HG02981 (cell line): ENCODE measurements at regions not wholly inside any gene's neighbourhood (a gene's known extent, or its start where the extent isn't known, plus 50 kb on each side); places are given as distances from the start of the nearest gene placed in this dataset.
"Not testable (repeated sequence)": the region's sequence is repeated elsewhere in the genome, so short reads cannot be mapped to it uniquely, and the experiment has no call there.

Source experiments
- ATAC-seq: cut with Tn5 transposase; IDR thresholded peaks from one replicate; pipeline ENCODE4 v1.9.1; 2021; ENCODE audit warnings: mild to moderate bottlenecking, moderate library complexity; ENCODE audit not compliant: unreplicated experiment

- not testable (repeated sequence) for ATAC-seq
These were observed 1361.4 kb downstream of the NCAM2 start for GRCh38 chr21:22359599-22359998.

- no peak for ATAC-seq
These were observed 1365.3 kb downstream of the NCAM2 start for GRCh38 chr21:22363504-22363903.

GRCh38 chr21:22364163-22364562 lies 1366.0 kb downstream of the NCAM2 start:
- no peak for ATAC-seq

GRCh38 chr21:22374218-22374969 lies 1376.2 kb downstream of the NCAM2 start:
- ATAC-seq: no peak

DNA sequence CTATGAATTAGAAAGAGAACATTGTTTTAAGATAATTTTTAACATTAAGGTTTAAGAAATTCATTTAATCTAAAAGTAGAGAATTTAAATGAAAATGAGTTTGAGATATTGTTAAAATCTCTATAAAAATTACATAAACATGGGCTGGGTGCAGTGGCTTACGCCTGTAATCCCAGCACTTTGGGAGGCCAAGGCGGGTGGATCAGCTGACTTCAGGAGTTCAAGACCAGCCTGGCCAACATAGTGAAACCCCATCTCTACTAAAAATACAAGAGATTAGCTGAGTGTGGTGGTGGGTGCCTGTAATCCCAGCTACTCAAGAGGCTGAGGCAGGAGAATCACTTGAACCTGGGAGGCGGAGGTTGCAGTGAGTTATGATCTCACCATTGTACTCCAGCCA lies 1379.6 kb downstream of the NCAM2 start:
- ATAC-seq: not testable (repeated sequence)

GRCh38 chr21:22393324-22393723 lies 1395.1 kb downstream of the NCAM2 start:
- ATAC-seq: no peak

DNA sequence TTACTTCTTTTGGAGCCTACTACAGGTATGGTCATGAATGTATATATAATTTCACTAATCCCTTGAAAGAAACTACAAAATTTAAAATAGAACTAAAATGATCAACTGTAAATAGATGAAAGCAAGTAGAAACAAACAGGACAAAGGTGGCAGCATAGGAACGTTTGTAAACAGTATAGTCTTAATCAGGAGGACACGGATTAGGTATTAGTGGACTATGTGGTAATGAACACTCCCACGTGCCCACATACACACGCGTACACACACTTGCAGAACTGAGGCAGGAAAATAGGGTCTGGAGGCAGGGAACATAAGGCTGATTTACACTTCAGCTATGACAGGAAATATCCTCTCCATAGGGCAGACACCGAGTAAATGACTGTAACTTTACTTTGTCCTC lies 1397.8 kb downstream of the NCAM2 start:
- no peak for ATAC-seq

DNA sequence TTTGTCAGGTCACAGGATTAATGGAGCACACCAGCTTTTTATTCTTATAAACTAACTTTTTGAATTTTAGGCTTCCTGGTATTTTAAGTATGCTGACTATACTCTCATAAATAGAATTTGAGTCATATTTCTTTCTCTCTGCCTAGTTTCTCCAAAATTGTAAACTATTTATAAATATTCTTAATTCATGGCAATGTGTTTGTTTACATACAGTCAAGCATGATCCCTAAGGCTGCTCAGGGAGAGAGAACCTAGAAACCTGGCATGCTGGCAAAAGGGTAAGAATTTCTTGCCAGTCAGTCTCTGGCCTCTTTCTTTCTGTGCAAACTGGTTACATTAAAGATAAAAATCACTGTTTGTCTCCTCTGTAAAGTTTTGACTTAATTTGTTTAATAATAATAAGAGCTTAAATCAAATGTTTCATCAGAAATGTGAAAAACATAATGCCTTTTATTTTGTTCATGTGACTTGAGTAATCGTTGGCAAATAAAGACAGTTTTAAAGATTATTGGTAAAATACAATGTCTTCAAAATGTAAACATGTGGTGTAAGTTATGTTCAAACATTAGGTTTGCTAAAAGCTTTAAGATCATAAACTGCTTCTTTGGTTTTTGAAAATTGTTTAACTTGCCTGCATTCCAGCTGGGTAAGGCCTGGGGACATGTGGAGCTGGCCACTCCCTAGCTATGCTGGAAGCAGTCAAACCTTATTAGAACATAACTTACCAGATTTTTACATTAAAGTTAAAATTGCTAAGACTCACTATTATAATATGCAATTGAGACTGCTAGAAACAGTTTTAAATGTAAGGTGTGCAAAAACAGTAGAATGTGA lies 1401.7 kb downstream of the NCAM2 start:
- no peak for ATAC-seq

- no peak for ATAC-seq
These were observed 1411.4 kb downstream of the NCAM2 start for GRCh38 chr21:22409571-22409970.

- no peak for ATAC-seq
These were observed 1418.3 kb downstream of the NCAM2 start for GRCh38 chr21:22416555-22416954.

GRCh38 chr21:22421416-22422180 lies 1423.4 kb downstream of the NCAM2 start:
- ATAC-seq: no peak

GRCh38 chr21:22438428-22439086 lies 1440.3 kb downstream of the NCAM2 start:
- ATAC-seq: no peak

GRCh38 chr21:22444990-22445389 lies 1446.8 kb downstream of the NCAM2 start:
- ATAC-seq: no peak

DNA sequence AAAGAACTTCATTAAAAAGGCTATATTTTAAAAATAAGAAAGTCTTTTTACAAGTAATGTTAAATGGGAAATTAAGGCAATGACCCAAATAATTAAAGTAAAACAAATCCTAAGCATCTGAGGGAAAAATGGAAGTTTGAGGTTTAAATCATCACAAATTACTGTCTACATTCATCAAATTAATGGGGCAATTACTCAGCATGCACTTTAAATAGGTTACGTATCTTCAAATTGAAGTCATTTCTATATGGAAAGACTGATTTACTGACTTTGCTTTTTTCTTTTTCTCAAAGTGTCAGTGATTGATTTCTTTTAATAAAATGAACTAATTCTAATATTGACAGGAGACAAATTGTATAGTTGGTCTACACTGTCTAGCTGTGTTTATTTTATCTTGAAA lies 1452.3 kb downstream of the NCAM2 start:
- ATAC-seq: no peak

DNA sequence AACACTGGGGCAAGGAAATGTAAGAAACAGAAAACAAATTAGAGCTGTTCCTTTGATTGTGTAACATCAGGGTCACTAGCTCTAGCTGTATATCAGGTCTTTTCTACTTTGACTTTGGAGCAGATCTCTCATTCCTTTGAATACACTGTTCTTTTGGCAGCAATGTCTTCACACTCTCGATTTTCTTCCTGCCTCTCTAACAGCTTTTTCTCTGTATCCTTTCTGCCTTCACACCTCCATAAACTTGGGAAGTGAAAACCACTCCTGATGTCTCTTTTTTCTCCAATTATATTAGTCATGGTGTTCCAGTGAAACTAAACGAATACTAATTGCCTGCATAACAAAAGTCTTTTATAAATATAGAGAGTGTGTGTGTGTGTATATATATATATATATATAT lies 1458.0 kb downstream of the NCAM2 start:
- ATAC-seq: no peak

GRCh38 chr21:22468893-22469292 lies 1470.7 kb downstream of the NCAM2 start:
- ATAC-seq: no peak

DNA sequence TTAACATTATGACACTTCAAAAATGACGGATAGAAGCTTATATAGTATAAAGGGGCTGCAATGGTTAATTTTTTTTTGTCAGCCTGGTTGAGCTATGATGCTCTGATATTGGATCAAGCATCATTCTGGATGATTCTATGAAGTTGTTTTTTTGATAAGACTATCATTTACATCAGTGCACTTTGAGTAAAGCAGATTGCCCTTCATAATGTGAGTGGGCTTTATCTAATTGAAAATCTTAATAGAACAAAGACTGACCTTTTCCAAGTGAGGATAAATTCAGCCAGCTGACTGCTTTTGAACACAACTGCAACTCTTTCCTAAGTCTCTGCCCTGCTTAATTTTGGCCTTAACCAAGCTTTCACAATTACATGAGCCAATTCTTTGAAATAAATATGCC lies 1476.2 kb downstream of the NCAM2 start:
- no peak for ATAC-seq

GRCh38 chr21:22476214-22476613 lies 1478.0 kb downstream of the NCAM2 start:
- no peak for ATAC-seq

- ATAC-seq: no peak
These were observed 1478.8 kb downstream of the NCAM2 start for GRCh38 chr21:22476726-22477646.

DNA sequence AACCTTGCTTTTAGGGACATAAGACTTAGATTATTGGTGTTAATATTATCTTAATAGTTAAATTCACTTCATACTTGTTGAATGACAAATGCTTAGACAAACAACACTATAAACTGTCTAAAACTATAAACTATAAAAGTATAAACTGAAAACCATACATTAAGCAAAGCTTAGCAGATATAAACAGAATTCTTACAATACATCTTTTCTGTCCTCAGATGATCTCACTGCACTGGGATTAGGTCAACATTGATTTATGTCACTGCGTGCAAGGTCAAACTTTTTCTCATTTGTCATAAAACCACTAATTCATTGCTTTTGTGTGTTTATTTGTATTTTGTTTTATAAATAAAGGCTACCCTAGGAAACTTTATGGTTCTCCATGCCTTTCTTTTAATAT lies 1491.8 kb downstream of the NCAM2 start:
- no peak for ATAC-seq
